ENCODE measurements at regions not wholly inside any gene's neighbourhood (a gene's known extent, or its start where the extent isn't known, plus 50 kb on each side); places are given as distances from the start of the nearest gene placed in this dataset.

DNA sequence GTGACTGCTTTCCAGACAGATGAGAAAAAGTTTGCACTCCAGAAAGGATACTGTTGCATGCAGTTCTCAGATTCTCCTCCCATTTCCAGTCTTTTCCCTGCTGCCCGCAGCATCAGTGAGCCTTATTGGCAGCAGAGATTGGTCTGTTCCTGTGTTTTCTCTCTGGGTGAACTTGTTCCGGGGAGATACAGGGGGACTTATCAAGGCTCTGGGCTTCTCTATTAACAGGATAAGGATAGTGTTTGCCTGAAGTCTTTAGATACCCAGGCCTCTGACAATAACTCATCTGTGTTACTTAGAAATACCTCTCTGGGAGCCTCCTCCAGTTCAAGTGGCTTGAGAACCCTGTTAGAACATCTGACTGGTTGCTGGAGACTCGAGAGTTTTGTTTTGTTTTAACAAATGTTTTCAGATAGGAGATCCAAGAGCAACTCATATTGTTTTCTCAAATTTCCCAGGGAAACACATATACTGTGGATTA is 154.7 kb downstream of the BLID start:
- TF ChIP-seq, protein P1, sequence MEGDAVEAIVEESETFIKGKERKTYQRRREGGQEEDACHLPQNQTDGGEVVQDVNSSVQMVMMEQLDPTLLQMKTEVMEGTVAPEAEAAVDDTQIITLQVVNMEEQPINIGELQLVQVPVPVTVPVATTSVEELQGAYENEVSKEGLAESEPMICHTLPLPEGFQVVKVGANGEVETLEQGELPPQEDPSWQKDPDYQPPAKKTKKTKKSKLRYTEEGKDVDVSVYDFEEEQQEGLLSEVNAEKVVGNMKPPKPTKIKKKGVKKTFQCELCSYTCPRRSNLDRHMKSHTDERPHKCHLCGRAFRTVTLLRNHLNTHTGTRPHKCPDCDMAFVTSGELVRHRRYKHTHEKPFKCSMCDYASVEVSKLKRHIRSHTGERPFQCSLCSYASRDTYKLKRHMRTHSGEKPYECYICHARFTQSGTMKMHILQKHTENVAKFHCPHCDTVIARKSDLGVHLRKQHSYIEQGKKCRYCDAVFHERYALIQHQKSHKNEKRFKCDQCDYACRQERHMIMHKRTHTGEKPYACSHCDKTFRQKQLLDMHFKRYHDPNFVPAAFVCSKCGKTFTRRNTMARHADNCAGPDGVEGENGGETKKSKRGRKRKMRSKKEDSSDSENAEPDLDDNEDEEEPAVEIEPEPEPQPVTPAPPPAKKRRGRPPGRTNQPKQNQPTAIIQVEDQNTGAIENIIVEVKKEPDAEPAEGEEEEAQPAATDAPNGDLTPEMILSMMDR (IDR thresholded peaks at IDR 0.05; ENCODE audit: poor library complexity): no peak
- TF ChIP-seq EZH2 (IDR thresholded peaks at IDR 0.05; ENCODE audit: borderline replicate concordance): no peak
- TF ChIP-seq EZH2phosphoT487 (IDR thresholded peaks at IDR 0.05; ENCODE audit: low read depth, severe bottlenecking, unreplicated experiment): no peak

Data from hepatocyte (in vitro differentiated cells).